Parathyroid adenoma (tissue), 2 donors: ENCODE measurements at regions not wholly inside any gene's neighbourhood (a gene's known extent, or its start where the extent isn't known, plus 50 kb on each side); places are given as distances from the start of the nearest gene placed in this dataset.

ENCODE experiments used
- H2AFZ ChIP-seq: fragments of 300-600 bp; sonication (generic); one replicate; pipeline ENCODE4 v1.7.0; 2017; ENCODE audit warnings: antibody characterized with exemption, mild to moderate bottlenecking
- H3K27ac ChIP-seq: fragments of 300-600 bp; sonication (generic); one replicate; pipeline ENCODE4 v1.7.0; 2017
- H3K27me3 ChIP-seq: fragments of 300-600 bp; sonication (generic); one replicate; pipeline ENCODE4 v1.7.0; 2017; ENCODE audit warnings: low read length; ENCODE audit not compliant: control insufficient read depth, insufficient read depth
- H3K36me3 ChIP-seq: fragments of 300-600 bp; sonication (generic); one replicate; pipeline ENCODE4 v1.7.0; 2017; ENCODE audit warnings: low read length; ENCODE audit not compliant: control insufficient read depth, insufficient read depth
- H3K4me1 ChIP-seq: fragments of 300-600 bp; sonication (generic); one replicate; pipeline ENCODE4 v1.7.0; 2017; ENCODE audit warnings: control low read depth
- H3K4me2 ChIP-seq: fragments of 300-600 bp; sonication (generic); one replicate; pipeline ENCODE4 v1.7.0; 2017; ENCODE audit warnings: low read length
- H3K4me3 ChIP-seq: fragments of 300-600 bp; sonication (generic); one replicate; pipeline ENCODE4 v1.7.0; 2017; ENCODE audit warnings: low read depth, low read length
- H3K79me2 ChIP-seq: fragments of 300-600 bp; sonication (generic); one replicate; pipeline ENCODE4 v1.7.0; 2017; ENCODE audit warnings: control low read depth
- H3K9ac ChIP-seq: fragments of 300-600 bp; sonication (generic); one replicate; pipeline ENCODE4 v1.7.0; 2017; ENCODE audit warnings: mild to moderate bottlenecking
- H3K9me3 ChIP-seq: fragments of 300-600 bp; sonication (generic); one replicate; pipeline ENCODE4 v1.7.0; 2017; ENCODE audit warnings: low read length; ENCODE audit not compliant: control insufficient read depth
- CTCF ChIP-seq: fragments of 300-600 bp; sonication (generic); IDR thresholded peaks from one replicate; pipeline ENCODE4 v1.7.0; 2017; ENCODE audit warnings: antibody characterized with exemption, mild to moderate bottlenecking
- donor health status: primary hyperparathyroidism.

GRCh38 chr12:90075685-90076084 lies 367.0 kb upstream of the ATP2B1 start:
- Histone ChIP-seq H3K27me3 (no peaks in the 10 kb centered on the region), H3K4me2 (no peak overlapping the region), H3K27ac (no peak overlapping the region), H3K9me3 (no peaks in the 10 kb centered on the region), H3K9ac (no peak overlapping the region), H2AFZ (no peak overlapping the region), H3K4me3 (no peak overlapping the region), H3K4me1 (no peaks in the 10 kb centered on the region), H3K36me3 (no peaks in the 10 kb centered on the region), H3K79me2 (no peaks in the 10 kb centered on the region)
- TF ChIP-seq CTCF: no peak

- no peaks in the 10 kb centered on the region for H3K9me3 ChIP-seq
- no peak overlapping the region for H3K4me3 ChIP-seq
- no peak overlapping the region for H3K9ac ChIP-seq
- no peak overlapping the region for H3K4me2 ChIP-seq
- no peak overlapping the region for H3K27ac ChIP-seq
- TF ChIP-seq CTCF: no peak
- no peaks in the 10 kb centered on the region for H3K4me1 ChIP-seq
- no peak overlapping the region for H2AFZ ChIP-seq
- no peaks in the 10 kb centered on the region for H3K79me2 ChIP-seq
- H3K36me3 ChIP-seq: no peaks in the 10 kb centered on the region
- no peaks in the 10 kb centered on the region for H3K27me3 ChIP-seq
These were observed 365.4 kb upstream of the ATP2B1 start for GRCh38 chr12:90074086-90074485.

- Histone ChIP-seq H3K4me3 (no peak overlapping the region), H3K27me3 (no peaks in the 10 kb centered on the region), H2AFZ (no peak overlapping the region), H3K4me2 (no peak overlapping the region), H3K36me3 (no peaks in the 10 kb centered on the region), H3K9ac (no peak overlapping the region), H3K4me1 (no peaks in the 10 kb centered on the region), H3K79me2 (no peaks in the 10 kb centered on the region), H3K9me3 (no peaks in the 10 kb centered on the region), H3K27ac (no peak overlapping the region)
- no peak for TF ChIP-seq CTCF
These were observed 363.4 kb upstream of the ATP2B1 start for GRCh38 chr12:90071996-90072395.

- Histone ChIP-seq H3K27me3 (no peaks in the 10 kb centered on the region), H3K27ac (no peak overlapping the region), H3K4me2 (no peak overlapping the region), H3K79me2 (no peaks in the 10 kb centered on the region), H3K4me1 (no peaks in the 10 kb centered on the region), H3K4me3 (no peak overlapping the region), H3K36me3 (no peaks in the 10 kb centered on the region), H2AFZ (no peak overlapping the region), H3K9me3 (no peaks in the 10 kb centered on the region), H3K9ac (no peak overlapping the region)
- no peak for TF ChIP-seq CTCF
These were observed 361.1 kb upstream of the ATP2B1 start for GRCh38 chr12:90069711-90070110.

- Histone ChIP-seq H2AFZ (no peak overlapping the region), H3K9me3 (no peaks in the 10 kb centered on the region), H3K36me3 (no peaks in the 10 kb centered on the region), H3K4me2 (no peak overlapping the region), H3K27ac (no peak overlapping the region), H3K9ac (no peak overlapping the region), H3K4me1 (no peaks in the 10 kb centered on the region), H3K27me3 (no peaks in the 10 kb centered on the region), H3K4me3 (no peak overlapping the region), H3K79me2 (no peaks in the 10 kb centered on the region)
- no peak for TF ChIP-seq CTCF
These were observed 359.2 kb upstream of the ATP2B1 start for GRCh38 chr12:90067791-90068190.
